ENCODE measurements at regions not wholly inside any gene's neighbourhood (a gene's known extent, or its start where the extent isn't known, plus 50 kb on each side); places are given as distances from the start of the nearest gene placed in this dataset.

GRCh38 chr3:102741105-102741504 is 306.3 kb downstream of the ZPLD1 start:
- TF ChIP-seq CTCF (IDR thresholded peaks at IDR 0.05) (no peak), POLR2A (IDR thresholded peaks at IDR 0.05) (no peak)
